Glutamatergic neuron (in vitro differentiated cells): ENCODE measurements at regions not wholly inside any gene's neighbourhood (a gene's known extent, or its start where the extent isn't known, plus 50 kb on each side); places are given as distances from the start of the nearest gene placed in this dataset.

Experiments
- DNase-seq: peaks from one replicate; pipeline ENCODE4 v3.0.0; 2022
- H3K27ac Mint-ChIP-seq: one replicate; pipeline ENCODE4 v1.8.0; 2020; ENCODE audit warnings: mild to moderate bottlenecking, mixed read lengths, inconsistent platforms; ENCODE audit not compliant: unreplicated experiment
- H3K27me3 Mint-ChIP-seq: one replicate; pipeline ENCODE4 v1.8.0; 2020; ENCODE audit warnings: mild to moderate bottlenecking, moderate library complexity, mixed read lengths, inconsistent platforms; ENCODE audit not compliant: unreplicated experiment
- H3K36me3 Mint-ChIP-seq: one replicate; pipeline ENCODE4 v1.8.0; 2020; ENCODE audit warnings: mild to moderate bottlenecking, mixed read lengths, inconsistent platforms; ENCODE audit not compliant: unreplicated experiment
- H3K4me1 Mint-ChIP-seq: one replicate; pipeline ENCODE4 v1.8.0; 2020; ENCODE audit warnings: mild to moderate bottlenecking, low read depth, mixed read lengths, inconsistent platforms; ENCODE audit not compliant: unreplicated experiment
- H3K4me3 Mint-ChIP-seq: one replicate; pipeline ENCODE4 v1.8.0; 2020; ENCODE audit warnings: mild to moderate bottlenecking, mixed read lengths, inconsistent platforms; ENCODE audit not compliant: unreplicated experiment
- H3K9me3 Mint-ChIP-seq: one replicate; pipeline ENCODE4 v1.8.0; 2020; ENCODE audit warnings: mild to moderate bottlenecking, moderate library complexity, mixed read lengths, inconsistent platforms; ENCODE audit not compliant: unreplicated experiment
- TF ChIP-seq, protein P1 (sequence below): fragments of 200-600 bp; sonication (generic); IDR thresholded peaks from one replicate; pipeline ENCODE4 v1.5.0; 2021; ENCODE audit not compliant: partially characterized antibody, unreplicated experiment

DNA sequence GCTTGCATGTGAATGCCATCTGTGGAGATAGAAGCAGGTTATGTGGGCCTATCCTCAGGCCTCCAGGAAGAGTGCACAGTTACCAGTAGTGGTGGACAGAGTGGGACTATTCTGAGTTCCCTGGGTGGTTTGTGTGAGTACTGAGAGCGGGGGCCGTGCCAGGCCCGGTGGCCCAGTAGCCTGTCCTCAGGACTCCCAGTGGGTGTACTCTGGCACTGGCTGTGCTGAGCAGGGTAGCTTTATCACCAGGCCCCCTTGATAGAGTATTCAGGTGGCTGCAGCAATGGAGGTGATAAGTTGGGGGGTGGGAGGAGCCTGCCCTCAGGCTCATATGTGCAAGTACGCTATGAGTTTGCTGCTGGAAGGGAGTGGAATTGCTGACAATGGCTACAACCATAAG, 979.0 kb upstream of the PIK3C3 start:
- Mint-ChIP-seq H3K36me3 (no peaks in the 10 kb centered on the region), H3K4me1 (peaks cover 2% of the 10 kb centered on the region), H3K9me3 (no peaks in the 10 kb centered on the region), H3K27ac (no peak overlapping the region), H3K4me3 (no peak overlapping the region), H3K27me3 (no peaks in the 10 kb centered on the region)
- TF ChIP-seq, protein P1, sequence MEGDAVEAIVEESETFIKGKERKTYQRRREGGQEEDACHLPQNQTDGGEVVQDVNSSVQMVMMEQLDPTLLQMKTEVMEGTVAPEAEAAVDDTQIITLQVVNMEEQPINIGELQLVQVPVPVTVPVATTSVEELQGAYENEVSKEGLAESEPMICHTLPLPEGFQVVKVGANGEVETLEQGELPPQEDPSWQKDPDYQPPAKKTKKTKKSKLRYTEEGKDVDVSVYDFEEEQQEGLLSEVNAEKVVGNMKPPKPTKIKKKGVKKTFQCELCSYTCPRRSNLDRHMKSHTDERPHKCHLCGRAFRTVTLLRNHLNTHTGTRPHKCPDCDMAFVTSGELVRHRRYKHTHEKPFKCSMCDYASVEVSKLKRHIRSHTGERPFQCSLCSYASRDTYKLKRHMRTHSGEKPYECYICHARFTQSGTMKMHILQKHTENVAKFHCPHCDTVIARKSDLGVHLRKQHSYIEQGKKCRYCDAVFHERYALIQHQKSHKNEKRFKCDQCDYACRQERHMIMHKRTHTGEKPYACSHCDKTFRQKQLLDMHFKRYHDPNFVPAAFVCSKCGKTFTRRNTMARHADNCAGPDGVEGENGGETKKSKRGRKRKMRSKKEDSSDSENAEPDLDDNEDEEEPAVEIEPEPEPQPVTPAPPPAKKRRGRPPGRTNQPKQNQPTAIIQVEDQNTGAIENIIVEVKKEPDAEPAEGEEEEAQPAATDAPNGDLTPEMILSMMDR: no peak
- no peak for DNase-seq

DNA sequence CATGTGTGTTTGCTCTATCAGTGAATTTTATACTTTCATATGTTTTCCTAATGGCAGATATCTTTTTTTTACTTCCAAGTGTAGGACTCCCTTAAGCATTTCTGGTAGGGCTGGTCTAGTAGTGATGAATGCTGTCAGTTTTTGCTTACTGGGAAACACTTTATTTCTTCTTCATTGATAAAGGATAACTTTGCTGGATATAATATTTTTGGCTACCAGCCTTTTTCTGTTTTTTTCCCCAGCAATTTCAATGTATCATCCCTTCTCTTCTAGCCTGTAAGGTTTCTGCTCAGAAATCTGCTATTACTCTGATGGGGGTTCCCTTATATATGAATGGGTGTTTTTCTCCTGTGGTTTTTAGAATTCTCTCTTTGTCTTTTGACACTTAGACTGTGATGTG, 980.6 kb upstream of the PIK3C3 start:
- H3K36me3 Mint-ChIP-seq: no peaks in the 10 kb centered on the region
- H3K4me3 Mint-ChIP-seq: no peak overlapping the region
- no peaks in the 10 kb centered on the region for H3K9me3 Mint-ChIP-seq
- TF ChIP-seq, protein P1: no peak
- no peak overlapping the region for H3K27ac Mint-ChIP-seq
- no peak for DNase-seq
- no peaks in the 10 kb centered on the region for H3K27me3 Mint-ChIP-seq
- no peaks in the 10 kb centered on the region for H3K4me1 Mint-ChIP-seq

DNA sequence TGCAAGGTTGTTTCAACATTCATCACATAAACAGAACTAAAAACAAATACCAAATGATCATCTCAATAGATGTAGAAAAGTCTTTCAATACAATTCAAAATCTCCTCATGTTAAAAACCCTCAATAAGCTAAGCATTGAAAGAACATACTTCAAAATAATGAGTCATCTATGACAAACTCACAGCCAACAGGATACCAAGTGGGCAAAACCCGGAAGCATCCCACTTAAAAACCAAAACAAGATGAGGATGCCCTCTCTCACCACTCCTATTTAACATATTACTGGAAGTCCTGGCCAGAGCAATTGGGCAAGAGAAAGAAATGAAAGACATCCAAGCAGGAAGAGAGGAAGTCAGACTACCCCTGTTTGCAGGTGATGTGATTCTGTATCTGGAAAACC, 992.2 kb upstream of the PIK3C3 start:
- TF ChIP-seq, protein P1: no peak
- no peak for DNase-seq
- Mint-ChIP-seq H3K4me3 (no peak overlapping the region), H3K27me3 (no peaks in the 10 kb centered on the region), H3K27ac (no peak overlapping the region), H3K9me3 (no peaks in the 10 kb centered on the region), H3K4me1 (no peaks in the 10 kb centered on the region), H3K36me3 (no peaks in the 10 kb centered on the region)

DNA sequence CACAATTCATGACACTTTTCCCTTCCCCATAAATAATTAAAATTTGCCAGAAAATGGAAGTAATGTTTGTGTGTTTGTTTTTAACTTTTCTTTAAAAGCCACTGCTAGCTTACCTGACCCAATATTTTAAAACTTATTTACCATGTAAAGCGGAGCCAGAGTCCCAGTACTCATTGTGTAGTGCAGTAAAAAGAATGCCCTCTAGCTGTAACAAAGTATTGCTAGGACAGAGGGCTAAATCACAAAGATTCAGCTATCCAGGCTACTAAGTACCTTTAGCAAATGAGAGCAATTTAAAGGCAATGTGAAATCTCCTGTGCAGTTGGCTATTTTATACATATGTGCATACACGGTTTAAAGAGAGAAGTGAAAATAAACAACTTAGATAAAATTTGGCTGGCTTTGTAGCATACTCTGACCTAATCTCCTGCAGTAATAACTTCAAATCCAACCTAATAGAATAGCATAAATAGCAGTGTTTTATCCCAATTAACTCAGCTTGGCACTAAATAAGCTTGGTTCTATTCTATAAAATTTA, 997.4 kb upstream of the PIK3C3 start:
- H3K9me3 Mint-ChIP-seq: no peaks in the 10 kb centered on the region
- no peak overlapping the region for H3K27ac Mint-ChIP-seq
- no peak overlapping the region for H3K4me3 Mint-ChIP-seq
- H3K27me3 Mint-ChIP-seq: no peaks in the 10 kb centered on the region
- TF ChIP-seq, protein P1: no peak
- H3K4me1 Mint-ChIP-seq: no peaks in the 10 kb centered on the region
- H3K36me3 Mint-ChIP-seq: no peaks in the 10 kb centered on the region
- DNase-seq: no peak

DNA sequence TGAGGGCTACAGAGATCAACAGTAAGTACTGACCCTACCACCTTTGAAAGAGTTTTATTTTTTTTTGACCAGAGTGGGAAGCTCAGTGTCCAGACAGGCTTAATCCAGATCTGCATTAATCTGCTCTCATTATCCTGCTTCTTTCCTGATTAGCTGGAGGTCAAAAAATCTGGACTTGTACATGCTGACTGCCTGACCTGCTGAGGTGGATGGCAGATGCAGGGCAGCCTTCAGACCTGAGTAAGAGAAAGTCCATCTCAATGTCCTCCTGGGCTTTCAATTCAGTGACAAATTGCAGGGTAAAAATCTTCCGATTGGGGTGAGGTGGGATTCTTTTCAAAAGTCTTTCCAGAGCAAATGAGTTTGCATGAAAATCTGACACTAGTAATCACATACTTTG, 998.8 kb upstream of the PIK3C3 start:
- H3K27ac Mint-ChIP-seq: no peak overlapping the region

More for the DNA sequence above, 998.8 kb upstream of the PIK3C3 start:
- no peaks in the 10 kb centered on the region for H3K36me3 Mint-ChIP-seq
- DNase-seq: no peak
- TF ChIP-seq, protein P1: no peak
- H3K4me3 Mint-ChIP-seq: no peak overlapping the region
- H3K9me3 Mint-ChIP-seq: no peaks in the 10 kb centered on the region
- no peaks in the 10 kb centered on the region for H3K4me1 Mint-ChIP-seq
- no peaks in the 10 kb centered on the region for H3K27me3 Mint-ChIP-seq
